Stimulated activated CD8-positive, alpha-beta memory T cell treated with anti-CD3 and anti-CD28 coated beads, Interleukin-2, amount 100 ng/mL, for 1 hour (primary cell): ENCODE measurements at regions not wholly inside any gene's neighbourhood (a gene's known extent, or its start where the extent isn't known, plus 50 kb on each side); places are given as distances from the start of the nearest gene placed in this dataset.

ENCODE experiments used
- DNase-seq, 2 donors: peaks; one replicate each; pipeline ENCODE4 v3.0.0-alpha.2; 2020; ENCODE audit warnings: low read depth in 2 of 2

- no peak for DNase-seq
These were observed 161.7 kb downstream of the IRF8 start for GRCh38 chr16:86060381-86061317.

- DNase-seq, result no peak
These were observed 162.3 kb downstream of the IRF8 start for GRCh38 chr16:86061318-86061695.

- no peak for DNase-seq
These were observed 162.8 kb downstream of the IRF8 start for GRCh38 chr16:86061721-86062120.

- no peak for DNase-seq
These were observed 163.5 kb downstream of the IRF8 start for GRCh38 chr16:86062271-86062965.

GRCh38 chr16:86063760-86064405, 164.9 kb downstream of the IRF8 start:
- DNase-seq, result no peak

GRCh38 chr16:86064431-86065250, 165.7 kb downstream of the IRF8 start:
- no peak for DNase-seq

- no peak for DNase-seq
These were observed 166.7 kb downstream of the IRF8 start for GRCh38 chr16:86065711-86066110.

GRCh38 chr16:86066811-86067210, 167.8 kb downstream of the IRF8 start:
- no peak for DNase-seq

- DNase-seq, result no peak
These were observed 168.6 kb downstream of the IRF8 start for GRCh38 chr16:86067516-86067915.

- no peak for DNase-seq
These were observed 169.0 kb downstream of the IRF8 start for GRCh38 chr16:86067936-86068335.

- DNase-seq, result no peak
These were observed 169.8 kb downstream of the IRF8 start for GRCh38 chr16:86068722-86069121.

GRCh38 chr16:86069736-86070298, 170.9 kb downstream of the IRF8 start:
- DNase-seq, result no peak

- no peak for DNase-seq
These were observed 171.5 kb downstream of the IRF8 start for GRCh38 chr16:86070484-86070883.

- DNase-seq, result no peak
These were observed 172.0 kb downstream of the IRF8 start for GRCh38 chr16:86070971-86071370.

GRCh38 chr16:86071611-86072240, 172.8 kb downstream of the IRF8 start:
- DNase-seq, result no peak

GRCh38 chr16:86072328-86073102, 173.6 kb downstream of the IRF8 start:
- no peak for DNase-seq

- no peak for DNase-seq
These were observed 174.2 kb downstream of the IRF8 start for GRCh38 chr16:86073103-86073625.

- no peak for DNase-seq
These were observed 175.0 kb downstream of the IRF8 start for GRCh38 chr16:86073763-86074493.
